Stimulated activated CD4-positive, alpha-beta T cell treated with anti-CD3 and anti-CD28 coated beads, Interleukin-15, amount 100 ng/mL, for 24 hours (primary cell): ENCODE measurements at regions not wholly inside any gene's neighbourhood (a gene's known extent, or its start where the extent isn't known, plus 50 kb on each side); places are given as distances from the start of the nearest gene placed in this dataset.

Experiments used
- DNase-seq: peaks from one replicate; pipeline ENCODE4 v3.0.0-alpha.2; 2020

- no peak for DNase-seq
These were observed 327.2 kb upstream of the E2F7 start for GRCh38 chr12:77392467-77393088.

GRCh38 chr12:77388445-77389265 is 323.3 kb upstream of the E2F7 start:
- no peak for DNase-seq

- no peak for DNase-seq
These were observed 322.3 kb upstream of the E2F7 start for GRCh38 chr12:77387671-77388070.

GRCh38 chr12:77387214-77387613 is 321.8 kb upstream of the E2F7 start:
- DNase-seq, result no peak

GRCh38 chr12:77384941-77385340 is 319.6 kb upstream of the E2F7 start:
- DNase-seq, result no peak

- DNase-seq, result no peak
These were observed 316.9 kb upstream of the E2F7 start for GRCh38 chr12:77382096-77382742.

GRCh38 chr12:77377622-77378021 is 312.3 kb upstream of the E2F7 start:
- no peak for DNase-seq

- DNase-seq, result no peak
These were observed 311.7 kb upstream of the E2F7 start for GRCh38 chr12:77377116-77377515.

- DNase-seq, result no peak
These were observed 309.3 kb upstream of the E2F7 start for GRCh38 chr12:77374673-77375072.

GRCh38 chr12:77372494-77372893 is 307.1 kb upstream of the E2F7 start:
- DNase-seq, result no peak

- no peak for DNase-seq
These were observed 306.7 kb upstream of the E2F7 start for GRCh38 chr12:77372026-77372425.

- no peak for DNase-seq
These were observed 303.0 kb upstream of the E2F7 start for GRCh38 chr12:77368379-77368778.

GRCh38 chr12:77366616-77367015 is 301.2 kb upstream of the E2F7 start:
- DNase-seq, result no peak

GRCh38 chr12:77364400-77364799 is 299.0 kb upstream of the E2F7 start:
- DNase-seq, result no peak

- no peak for DNase-seq
These were observed 297.3 kb upstream of the E2F7 start for GRCh38 chr12:77362509-77363210.

GRCh38 chr12:77357655-77358054 is 292.3 kb upstream of the E2F7 start:
- no peak for DNase-seq

GRCh38 chr12:77354766-77355362 is 289.5 kb upstream of the E2F7 start:
- DNase-seq, result no peak

- no peak for DNase-seq
These were observed 287.6 kb upstream of the E2F7 start for GRCh38 chr12:77352946-77353345.

GRCh38 chr12:77351860-77352259 is 286.5 kb upstream of the E2F7 start:
- no peak for DNase-seq

- DNase-seq, result no peak
These were observed 284.5 kb upstream of the E2F7 start for GRCh38 chr12:77349689-77350370.

GRCh38 chr12:77347017-77347416 is 281.6 kb upstream of the E2F7 start:
- no peak for DNase-seq

GRCh38 chr12:77345336-77345735 is 280.0 kb upstream of the E2F7 start:
- DNase-seq, result no peak
